Ascending aorta (tissue), 2 donors: ENCODE measurements at regions not wholly inside any gene's neighbourhood (a gene's known extent, or its start where the extent isn't known, plus 50 kb on each side); places are given as distances from the start of the nearest gene placed in this dataset.

ENCODE experiments used
- DNase-seq, 2 donors: peaks; one replicate each; pipeline ENCODE4 v3.0.0-alpha.2; 2019; ENCODE audit warnings: low spot score in 2 of 2
- H3K27ac ChIP-seq, 2 donors: fragments of 200-600 bp; sonication (generic); one replicate each; pipeline ENCODE4 v1.5.1; 2016 to 2017; ENCODE audit warnings: mild to moderate bottlenecking in 1 of 2
- H3K27me3 ChIP-seq: fragments of 200-600 bp; sonication (generic); one replicate; pipeline ENCODE4 v1.5.1; 2017
- H3K36me3 ChIP-seq, 2 donors: fragments of 200-600 bp; sonication (generic); one replicate each; pipeline ENCODE4 v1.5.1; 2016
- H3K4me1 ChIP-seq, 2 donors: fragments of 200-600 bp; sonication (generic); one replicate each; pipeline ENCODE4 v1.5.1; 2016 to 2017; ENCODE audit warnings: mild to moderate bottlenecking in 1 of 2
- H3K4me3 ChIP-seq, 2 donors: fragments of 200-600 bp; sonication (generic); one replicate each; pipeline ENCODE4 v1.5.1; 2016 to 2017; ENCODE audit warnings: mild to moderate bottlenecking in 1 of 2
- H3K9me3 ChIP-seq, 2 donors: fragments of 200-600 bp; sonication (generic); one replicate each; pipeline ENCODE4 v1.5.1; 2016
- CTCF ChIP-seq, 3 experiments: fragments of 200-600 bp in 2 of 3; fragments of 450-650 bp in 1 of 3; sonication (generic) in 2 of 3; IDR thresholded peaks; one replicate each; pipeline ENCODE4 v1.5.1; 2016 to 2019; ENCODE audit warnings: antibody characterized with exemption in 3 of 3, mild to moderate bottlenecking in 1 of 3, moderate library complexity in 1 of 3
- intact Hi-C: fragments of 100-400 bp; cut with DNase I; formaldehyde crosslinking; loops from one replicate; pipeline ENCODE4 v1.15.1; 2023

- Histone ChIP-seq H3K27ac (no peak overlapping the region), H3K4me3 (no peak overlapping the region), H3K36me3 (no peaks in the 10 kb centered on the region), H3K4me1 (no peaks in the 10 kb centered on the region), H3K27me3 (no peaks in the 10 kb centered on the region), H3K9me3 (no peaks in the 10 kb centered on the region)
- no peak for DNase-seq
- TF ChIP-seq CTCF (IDR thresholded peaks at IDR 0.05) = no peak
- intact Hi-C loops = no loop called here
These were observed 541.2 kb upstream of the MAGEB18 start for GRCh38 chrX:25596921-25597320.

- TF ChIP-seq CTCF (IDR thresholded peaks at IDR 0.05) = no peak
These were observed 540.6 kb upstream of the MAGEB18 start for GRCh38 chrX:25597551-25597950.

GRCh38 chrX:25599061-25599460 is 539.1 kb upstream of the MAGEB18 start:
- H3K36me3 ChIP-seq = no peaks in the 10 kb centered on the region
- H3K27me3 ChIP-seq = no peaks in the 10 kb centered on the region
- H3K4me1 ChIP-seq = no peaks in the 10 kb centered on the region
- DNase-seq = no peak
- no peak overlapping the region for H3K27ac ChIP-seq
- intact Hi-C loops = no loop called here
- no peak overlapping the region for H3K4me3 ChIP-seq
- no peak for TF ChIP-seq CTCF (IDR thresholded peaks at IDR 0.05)
- H3K9me3 ChIP-seq = no peaks in the 10 kb centered on the region

More at GRCh38 chrX:25597551-25597950, 540.6 kb upstream of the MAGEB18 start:
- Histone ChIP-seq H3K27ac (no peak overlapping the region), H3K9me3 (no peaks in the 10 kb centered on the region), H3K4me3 (no peak overlapping the region), H3K36me3 (no peaks in the 10 kb centered on the region), H3K27me3 (no peaks in the 10 kb centered on the region), H3K4me1 (no peaks in the 10 kb centered on the region)
- DNase-seq = no peak
- intact Hi-C loops = no loop called here

GRCh38 chrX:25600776-25601175 is 537.4 kb upstream of the MAGEB18 start:
- Histone ChIP-seq H3K36me3 (no peaks in the 10 kb centered on the region), H3K4me1 (no peaks in the 10 kb centered on the region), H3K9me3 (no peaks in the 10 kb centered on the region), H3K4me3 (no peak overlapping the region), H3K27me3 (no peaks in the 10 kb centered on the region), H3K27ac (no peak overlapping the region)
- TF ChIP-seq CTCF (IDR thresholded peaks at IDR 0.05) = no peak
- DNase-seq = no peak
- intact Hi-C loops = no loop called here

GRCh38 chrX:25601323-25601722 is 536.8 kb upstream of the MAGEB18 start:
- no peaks in the 10 kb centered on the region for H3K9me3 ChIP-seq
- H3K36me3 ChIP-seq = no peaks in the 10 kb centered on the region
- H3K27me3 ChIP-seq = no peaks in the 10 kb centered on the region
- intact Hi-C loops = no loop called here
- H3K4me3 ChIP-seq = no peak overlapping the region
- no peak for DNase-seq
- no peak for TF ChIP-seq CTCF (IDR thresholded peaks at IDR 0.05)
- no peaks in the 10 kb centered on the region for H3K4me1 ChIP-seq
- H3K27ac ChIP-seq = no peak overlapping the region

GRCh38 chrX:25618248-25618647 is 519.9 kb upstream of the MAGEB18 start:
- no peaks in the 10 kb centered on the region for H3K9me3 ChIP-seq
- intact Hi-C loops = no loop called here
- TF ChIP-seq CTCF (IDR thresholded peaks at IDR 0.05) = no peak
- no peak overlapping the region for H3K4me3 ChIP-seq
- H3K36me3 ChIP-seq = no peaks in the 10 kb centered on the region
- no peaks in the 10 kb centered on the region for H3K4me1 ChIP-seq
- H3K27ac ChIP-seq = no peak overlapping the region
- no peaks in the 10 kb centered on the region for H3K27me3 ChIP-seq
- DNase-seq = no peak
